Motor neuron (in vitro differentiated cells): ENCODE measurements at regions not wholly inside any gene's neighbourhood (a gene's known extent, or its start where the extent isn't known, plus 50 kb on each side); places are given as distances from the start of the nearest gene placed in this dataset.
A peak's percentile ranks its signal among the peaks of the same experiment; 100 is the strongest.

Experiments used
- ATAC-seq, 8 experiments: fragments of 200-7000 bp; cut with Tn5 transposase; replicated peaks in 6 of 8; 2 replicates each; pipeline ENCODE4 v1.8.0; 2021; ENCODE audit warnings: mild to moderate bottlenecking in 8 of 8, moderate library complexity in 8 of 8
- H3K27ac ChIP-seq, 2 donors: fragments of 250-450 bp; sonication (Bioruptor Pico); 2 replicates each; pipeline ENCODE4 v1.9.0; 2021; ENCODE audit warnings: antibody characterized with exemption in 2 of 2, mild to moderate bottlenecking in 2 of 2, moderate library complexity in 1 of 2
- H3K4me1 ChIP-seq, 2 donors: fragments of 250-450 bp; sonication (Bioruptor Pico); replicated peaks in 1 of 2; 2 replicates each; pipeline ENCODE4 v1.6.1; 2021; ENCODE audit warnings: antibody characterized with exemption in 2 of 2, mild to moderate bottlenecking in 2 of 2, moderate library complexity in 1 of 2
- H3K4me3 ChIP-seq, 5 donors: fragments of 250-450 bp; sonication (Bioruptor Pico); 2 replicates each; pipeline ENCODE4 v1.9.0; 2021; ENCODE audit warnings: antibody characterized with exemption in 5 of 5, mild to moderate bottlenecking in 5 of 5, moderate library complexity in 4 of 5
- WGBS, 10 experiments: fragments of 450-650 bp; shearing (Covaris generic); methylation state at CpG; one replicate each; pipeline ENCODE4 v1.0.0; 2022; 5-methylcytosine and 5-hydroxymethylcytosine counted together
- in situ Hi-C, 9 experiments: fragments of 400-800 bp; cut with MboI; loops; one replicate each; pipeline ENCODE4 v1.15.0; 2021; ENCODE audit warnings: low sequenced_read_pairs in 9 of 9, low pct_unique_long_range_greater_than_20kb in 2 of 9; ENCODE audit not compliant: unreplicated experiment in 9 of 9

- Histone ChIP-seq H3K27ac (no peak overlapping the region), H3K4me1 (no peaks in the 10 kb centered on the region), H3K4me3 (no peak overlapping the region)
- no peak for ATAC-seq
- 0 to 88% (median 60%) methylated on average over 1 to 2 of the region's 2 CpGs; no CpG with 5 or more reads in 5 of the 10 experiments for WGBS, 10 experiments
- in situ Hi-C loops: no loop called here
Measured at GRCh38 chr3:54008744-54009143, 113.6 kb upstream of the CACNA2D3 start.

GRCh38 chr3:54008099-54008498, 114.3 kb upstream of the CACNA2D3 start:
- H3K4me3 ChIP-seq: no peak overlapping the region
- 17 to 100% (median 84%) methylated on average over 1 to 4 of the region's 6 CpGs; no CpG with 5 or more reads in 4 of the 10 experiments for WGBS, 10 experiments
- in situ Hi-C loops: no loop called here
- H3K27ac ChIP-seq: no peak overlapping the region
- ATAC-seq: peak in 2 of 8 experiments; percentile 66 to 84
- no peaks in the 10 kb centered on the region for H3K4me1 ChIP-seq

- H3K4me3 ChIP-seq: no peak overlapping the region
- no peak overlapping the region for H3K27ac ChIP-seq
- ATAC-seq: no peak
- in situ Hi-C loops: no loop called here
- H3K4me1 ChIP-seq: no peaks in the 10 kb centered on the region
- 14 to 86% (median 61%) methylated on average over 1 to 5 of the region's 5 CpGs; no CpG with 5 or more reads in 1 of the 10 experiments for WGBS, 10 experiments
Measured at GRCh38 chr3:54004335-54004734, 112.7 kb upstream of the SELENOK start.

GRCh38 chr3:54003136-54003535, 111.5 kb upstream of the SELENOK start:
- 0 to 95% (median 73%) methylated on average over 1 to 6 of the region's 9 CpGs; no CpG with 5 or more reads in 3 of the 10 experiments for WGBS, 10 experiments
- in situ Hi-C loops: no loop called here
- no peaks in the 10 kb centered on the region for H3K4me1 ChIP-seq
- ATAC-seq: peak in 2 of 8 experiments; percentile 80 to 83
- H3K4me3 ChIP-seq: no peak overlapping the region
- no peak overlapping the region for H3K27ac ChIP-seq

GRCh38 chr3:53999725-54000124, 108.1 kb upstream of the SELENOK start:
- no peak for ATAC-seq
- WGBS, 10 experiments: 41 to 100% (median 71%) methylated on average over 1 to 3 of the region's 3 CpGs
- Histone ChIP-seq H3K4me3 (no peak overlapping the region), H3K4me1 (no peaks in the 10 kb centered on the region), H3K27ac (no peak overlapping the region)
- in situ Hi-C loops: no loop called here

- in situ Hi-C loops: no loop called here
- H3K27ac ChIP-seq: no peak overlapping the region
- 0 to 100% (median 60%) methylated on average over 1 to 2 of the region's 2 CpGs; no CpG with 5 or more reads in 2 of the 10 experiments for WGBS, 10 experiments
- no peak overlapping the region for H3K4me3 ChIP-seq
- ATAC-seq: peak in 2 of 8 experiments; percentile 9 to 19
- no peaks in the 10 kb centered on the region for H3K4me1 ChIP-seq
Measured at GRCh38 chr3:53998980-53999379, 107.3 kb upstream of the SELENOK start.

GRCh38 chr3:53997476-53997875, 105.8 kb upstream of the SELENOK start:
- Histone ChIP-seq H3K4me3 (no peak overlapping the region), H3K4me1 (no peaks in the 10 kb centered on the region), H3K27ac (no peak overlapping the region)
- in situ Hi-C loops: no loop called here
- 25 to 98% (median 84%) methylated on average over 3 to 4 of the region's 4 CpGs for WGBS, 10 experiments
- ATAC-seq: no peak

- H3K27ac ChIP-seq: no peak overlapping the region
- no peak overlapping the region for H3K4me3 ChIP-seq
- no peaks in the 10 kb centered on the region for H3K4me1 ChIP-seq
- WGBS, 10 experiments: 8 to 80% (median 25%) methylated on average over 1 to 6 of the region's 7 CpGs; no CpG with 5 or more reads in 3 of the 10 experiments
- peak in 2 of 8 experiments; percentile 73 to 90 for ATAC-seq
- in situ Hi-C loops: no loop called here
Measured at GRCh38 chr3:53996141-53996874, 104.6 kb upstream of the SELENOK start.

GRCh38 chr3:53994986-53995603, 103.4 kb upstream of the SELENOK start:
- H3K4me1 ChIP-seq: no peaks in the 10 kb centered on the region
- no peak overlapping the region for H3K27ac ChIP-seq
- no peak overlapping the region for H3K4me3 ChIP-seq
- 11 to 92% (median 77%) methylated on average over 2 to 9 of the region's 9 CpGs; no CpG with 5 or more reads in 1 of the 10 experiments for WGBS, 10 experiments
- in situ Hi-C loops: no loop called here
- peak in 1 of 8 experiments; percentile 35 for ATAC-seq

- H3K4me3 ChIP-seq: no peak overlapping the region
- peaks cover 0 to 7% of the 10 kb centered on the region in 2 donors for H3K4me1 ChIP-seq
- ATAC-seq: peak in 2 of 8 experiments; percentile 52 to 57
- in situ Hi-C loops: no loop called here
- WGBS, 10 experiments: 0 to 100% (median 17%) methylated on average over 1 to 2 of the region's 2 CpGs; no CpG with 5 or more reads in 5 of the 10 experiments
- no peak overlapping the region for H3K27ac ChIP-seq
Measured at GRCh38 chr3:53991240-53991639, 99.6 kb upstream of the SELENOK start.

- WGBS, 10 experiments: 0 to 84% (median 17%) methylated on average over 3 to 7 of the region's 7 CpGs; no CpG with 5 or more reads in 3 of the 10 experiments
- no peak overlapping the region for H3K27ac ChIP-seq
- H3K4me1 ChIP-seq: peaks cover 0 to 7% of the 10 kb centered on the region in 2 donors
- no peak for ATAC-seq
- in situ Hi-C loops: no loop called here
- H3K4me3 ChIP-seq: no peak overlapping the region
Measured at GRCh38 chr3:53989946-53990345, 98.3 kb upstream of the SELENOK start.

GRCh38 chr3:53989451-53989850, 97.8 kb upstream of the SELENOK start:
- Histone ChIP-seq H3K27ac (no peak overlapping the region), H3K4me1 (peaks cover 0 to 7% of the 10 kb centered on the region in 2 donors), H3K4me3 (no peak overlapping the region)
- in situ Hi-C loops: no loop called here
- no peak for ATAC-seq
- 0 to 100% (median 40%) methylated on average over 1 to 4 of the region's 4 CpGs; no CpG with 5 or more reads in 1 of the 10 experiments for WGBS, 10 experiments

GRCh38 chr3:53978386-53978785, 86.7 kb upstream of the SELENOK start:
- 29 to 100% (median 42%) methylated on average over 1 to 3 of the region's 3 CpGs; no CpG with 5 or more reads in 6 of the 10 experiments for WGBS, 10 experiments
- peaks cover 11 to 17% of the 10 kb centered on the region in 2 donors for H3K4me1 ChIP-seq
- H3K27ac ChIP-seq: no peak overlapping the region
- H3K4me3 ChIP-seq: no peak overlapping the region
- no peak for ATAC-seq
- in situ Hi-C loops: no loop called here
